H1 (cell line): ENCODE measurements at regions not wholly inside any gene's neighbourhood (a gene's known extent, or its start where the extent isn't known, plus 50 kb on each side); places are given as distances from the start of the nearest gene placed in this dataset.

Experiments used
- CTCF ChIA-PET: fragments of 300-600 bp; sonication (Branson Sonifier 250); formaldehyde crosslinking; loops from one replicate; lab custom pipeline; 2021; ENCODE audit not compliant: partially characterized antibody; lab: Charles Lee
- POLR2A ChIA-PET: fragments of 300-600 bp; sonication (Branson Sonifier 250); formaldehyde crosslinking; loops from one replicate; lab custom pipeline; 2021; ENCODE audit warnings: inconsistent platforms; ENCODE audit not compliant: partially characterized antibody; lab: Charles Lee
- DNase-seq, 2 experiments: peaks; one replicate each; pipeline versions ENCODE4 v3.0.0 to v3.0.0-alpha.2; 2010 to 2022; ENCODE audit warnings: low spot score in 2 of 2, low read depth in 1 of 2, mixed read lengths in 1 of 2
- FAIRE-seq: peaks from 2 replicates; lab custom pipeline; 2011; peaks lifted over from hg19 to GRCh38; lab: Jason Lieb, UNC
- H2AFZ ChIP-seq: 2 replicates; pipeline ENCODE4 v1.8.1; 2012; ENCODE audit warnings: low read length, inconsistent platforms
- H2AK5ac ChIP-seq: 2 replicates; pipeline ENCODE4 v1.6.1; 2013; ENCODE audit warnings: low read depth, low read length
- H2BK120ac ChIP-seq: replicated peaks from 2 replicates; pipeline ENCODE3; 2013; ENCODE audit warnings: low read depth, low read length, inconsistent platforms
- H2BK12ac ChIP-seq: 2 replicates; pipeline ENCODE4 v1.6.1; 2013; ENCODE audit warnings: low read depth, low read length
- H2BK15ac ChIP-seq: 2 replicates; pipeline ENCODE4 v1.6.1; 2013; ENCODE audit warnings: low read length
- H2BK20ac ChIP-seq: 2 replicates; pipeline ENCODE4 v1.6.1; 2013; ENCODE audit warnings: low read length
- H2BK5ac ChIP-seq: 2 replicates; pipeline ENCODE4 v1.6.1; 2013; ENCODE audit warnings: low read depth, low read length
- H3K14ac ChIP-seq: 2 replicates; pipeline ENCODE4 v1.6.1; 2013; ENCODE audit warnings: inconsistent platforms; ENCODE audit not compliant: insufficient read length
- H3K18ac ChIP-seq: 2 replicates; pipeline ENCODE4 v1.6.1; 2013; ENCODE audit warnings: low read length; ENCODE audit errors: extremely low read depth
- H3K23ac ChIP-seq: 2 replicates; pipeline ENCODE4 v1.6.1; 2013; ENCODE audit warnings: inconsistent platforms; ENCODE audit not compliant: insufficient read length
- H3K23me2 ChIP-seq: 2 replicates; pipeline ENCODE4 v1.6.1; 2013; ENCODE audit warnings: low read depth, low read length
- H3K27ac ChIP-seq: 2 replicates; pipeline ENCODE4 v1.6.1; 2011; ENCODE audit warnings: low read depth, low read length, inconsistent platforms
- H3K27me3 ChIP-seq, 4 experiments: replicated peaks in 1 of 4; 1 replicate in 1 of 4; 2 replicates in 3 of 4; pipeline versions ENCODE4 v1.6.1 to v1.8.1; 2011 to 2013; ENCODE audit warnings: low read length in 3 of 4, mild to moderate bottlenecking in 3 of 4, inconsistent platforms in 2 of 4, mixed read lengths in 2 of 4, moderate library complexity in 1 of 4; ENCODE audit not compliant: control insufficient read depth in 3 of 4, insufficient read depth in 3 of 4; ENCODE audit errors: extremely low read depth in 1 of 4
- H3K36me3 ChIP-seq, 4 experiments: 2 replicates each; pipeline versions ENCODE4 v1.6.1 to v1.8.1; 2011 to 2013; ENCODE audit warnings: mild to moderate bottlenecking in 4 of 4, low read length in 3 of 4, moderate library complexity in 2 of 4, control low read depth in 1 of 4, inconsistent platforms in 1 of 4; ENCODE audit not compliant: insufficient read depth in 4 of 4, control insufficient read depth in 2 of 4
- H3K4ac ChIP-seq: replicated peaks from 2 replicates; pipeline ENCODE3; 2013; ENCODE audit warnings: low read length, low read depth, mixed read lengths, inconsistent platforms; ENCODE audit not compliant: insufficient read length
- H3K4me1 ChIP-seq, 4 experiments: replicated peaks in 1 of 4; 1 replicate in 1 of 4; 2 replicates in 3 of 4; pipeline versions ENCODE4 v1.6.1 to v1.8.1; 2011 to 2013; ENCODE audit warnings: low read length in 3 of 4, inconsistent platforms in 2 of 4, mixed read lengths in 1 of 4; ENCODE audit not compliant: insufficient read depth in 4 of 4, control insufficient read depth in 3 of 4
- H3K4me2 ChIP-seq, 2 experiments: 2 replicates each; pipeline versions ENCODE4 v1.6.1 to v1.8.1; 2011 to 2013; ENCODE audit warnings: low read depth in 2 of 2, low read length in 2 of 2, control low read depth in 1 of 2, inconsistent platforms in 1 of 2, mild to moderate bottlenecking in 1 of 2; ENCODE audit not compliant: insufficient read depth in 1 of 2
- H3K4me3 ChIP-seq, 4 experiments: fragments of 200-600, 300-600 bp in 1 of 4; sonication (generic), shearing (Covaris generic), sonication (Bioruptor Twin) in 1 of 4; 2 replicates each; pipeline versions ENCODE4 v1.5.1 to v1.8.1; 2011 to 2016; ENCODE audit warnings: low read length in 4 of 4, low read depth in 3 of 4, control low read depth in 2 of 4, inconsistent platforms in 2 of 4, mild to moderate bottlenecking in 2 of 4, mixed read lengths in 1 of 4, moderate library complexity in 1 of 4; ENCODE audit not compliant: insufficient read depth in 2 of 4; ENCODE audit errors: extremely low read depth in 1 of 4
- H3K56ac ChIP-seq: replicated peaks from 2 replicates; pipeline ENCODE3; 2013; ENCODE audit warnings: low read depth, mild to moderate bottlenecking, mixed read lengths, low read length, inconsistent platforms; ENCODE audit not compliant: insufficient read length
- H3K79me1 ChIP-seq: 2 replicates; pipeline ENCODE4 v1.6.1; 2013; ENCODE audit warnings: low read depth, low read length, control low read depth
- H3K79me2 ChIP-seq, 2 experiments: 2 replicates each; pipeline versions ENCODE4 v1.6.1 to v1.8.1; 2012 to 2013; ENCODE audit warnings: low read length in 2 of 2, mild to moderate bottlenecking in 2 of 2, inconsistent platforms in 1 of 2; ENCODE audit not compliant: insufficient read depth in 2 of 2, control insufficient read depth in 1 of 2
- H3K9ac ChIP-seq, 4 experiments: replicated peaks in 1 of 4; 1 replicate in 1 of 4; 2 replicates in 3 of 4; pipeline versions ENCODE4 v1.6.1 to v1.8.1; 2011 to 2013; ENCODE audit warnings: low read depth in 3 of 4, low read length in 3 of 4, control low read depth in 2 of 4, mild to moderate bottlenecking in 2 of 4, moderate library complexity in 2 of 4, inconsistent platforms in 1 of 4; ENCODE audit errors: extremely low read depth in 1 of 4
- H3K9me3 ChIP-seq, 2 experiments: 2 replicates each; pipeline versions ENCODE4 v1.6.1 to v1.8.1; 2012 to 2013; ENCODE audit warnings: mild to moderate bottlenecking in 2 of 2, moderate library complexity in 2 of 2, control low read depth in 1 of 2, inconsistent platforms in 1 of 2, low read depth in 1 of 2, low read length in 1 of 2, mixed read lengths in 1 of 2; ENCODE audit not compliant: insufficient read depth in 2 of 2
- H4K20me1 ChIP-seq, 2 experiments: replicated peaks in 1 of 2; 2 replicates each; pipeline versions ENCODE3 to v1.8.1; 2011 to 2013; ENCODE audit warnings: inconsistent platforms in 2 of 2, low read length in 2 of 2, mild to moderate bottlenecking in 1 of 2; ENCODE audit not compliant: insufficient read depth in 2 of 2, control insufficient read depth in 1 of 2
- H4K5ac ChIP-seq: 2 replicates; pipeline ENCODE4 v1.6.1; 2013; ENCODE audit warnings: low read length, low read depth, mixed read lengths, inconsistent platforms; ENCODE audit not compliant: insufficient read length
- H4K8ac ChIP-seq: 2 replicates; pipeline ENCODE4 v1.8.0; 2013; ENCODE audit warnings: mild to moderate bottlenecking, moderate library complexity, low read length, inconsistent platforms; ENCODE audit not compliant: insufficient read depth; ENCODE audit errors: extremely low read depth
- H4K91ac ChIP-seq: replicated peaks from 2 replicates; pipeline ENCODE3; 2013; ENCODE audit warnings: low read length, mixed read lengths, inconsistent platforms; ENCODE audit not compliant: insufficient read length
- ASH2L ChIP-seq: fragments of 200-600, 300-600 bp; sonication (generic); IDR thresholded peaks from one replicate; pipeline ENCODE4 v1.7.1; 2017; ENCODE audit warnings: low read length
- CTBP2 ChIP-seq: IDR thresholded peaks from 2 replicates; pipeline ENCODE4 v1.7.0; 2011; ENCODE audit warnings: borderline replicate concordance, mild to moderate bottlenecking, moderate library complexity, mixed read lengths, low read length; ENCODE audit not compliant: insufficient read depth, insufficient read length
- GABPA ChIP-seq: IDR thresholded peaks from 2 replicates; pipeline ENCODE4 v1.6.1; 2011; ENCODE audit warnings: mild to moderate bottlenecking, low read length, moderate library complexity, borderline replicate concordance; ENCODE audit not compliant: insufficient read depth
- GTF2F1 ChIP-seq: IDR thresholded peaks from 2 replicates; pipeline ENCODE4 v1.6.1; 2012; ENCODE audit warnings: low read depth, low read length, improper control_type of control experiment, borderline replicate concordance
- JUN ChIP-seq: IDR thresholded peaks from 2 replicates; pipeline ENCODE4 v1.6.1; 2011; ENCODE audit warnings: low read depth, mild to moderate bottlenecking, improper control_type of control experiment, low read length
- POU5F1 ChIP-seq: IDR thresholded peaks from 2 replicates; pipeline ENCODE4 v1.6.1; 2011; ENCODE audit warnings: low read depth, mild to moderate bottlenecking, low read length, moderate library complexity
- RFX5 ChIP-seq: IDR thresholded peaks from 2 replicates; pipeline ENCODE4 v1.6.1; 2011; ENCODE audit warnings: low read depth, low read length, improper control_type of control experiment, borderline replicate concordance
- SAP30 ChIP-seq: fragments of 300-600 bp; sonication (generic); IDR thresholded peaks from 2 replicates; pipeline ENCODE4 v1.7.1; 2012; ENCODE audit warnings: low read length, moderate library complexity, mild to moderate bottlenecking, inconsistent platforms; ENCODE audit not compliant: insufficient read depth, insufficient replicate concordance
- SP1 ChIP-seq: IDR thresholded peaks from 2 replicates; pipeline ENCODE4 v1.6.1; 2011; ENCODE audit warnings: low read depth, low read length
- TBP ChIP-seq: IDR thresholded peaks from 2 replicates; pipeline ENCODE4 v1.6.1; 2011; ENCODE audit warnings: low read depth, low read length, improper control_type of control experiment
- WGBS, 2 experiments: shearing (Covaris generic) in 1 of 2; methylation state at CpG; one replicate each; pipeline versions ENCODE4 v1.1.6 to v1.1.7; 2013 to 2015; ENCODE audit warnings: low lambda C conversion rate in 2 of 2, mixed read lengths in 2 of 2, inconsistent platforms in 1 of 2, low coverage in 1 of 2, missing lambda C conversion rate in 1 of 2; ENCODE audit not compliant: insufficient replicate concordance in 2 of 2, insufficient coverage in 1 of 2, insufficient read length in 1 of 2; ENCODE audit errors: extremely low coverage in 1 of 2, missing lambda C conversion rate in 1 of 2; 5-methylcytosine and 5-hydroxymethylcytosine counted together
- TF ChIP-seq, protein P1 (sequence below): IDR thresholded peaks from 2 replicates; pipeline ENCODE4 v1.6.1; 2012; ENCODE audit warnings: low read length, inconsistent platforms
- TF ChIP-seq, protein P2 (sequence below): IDR thresholded peaks from 2 replicates; pipeline ENCODE4 v1.6.1; 2012; ENCODE audit warnings: inconsistent platforms

DNA sequence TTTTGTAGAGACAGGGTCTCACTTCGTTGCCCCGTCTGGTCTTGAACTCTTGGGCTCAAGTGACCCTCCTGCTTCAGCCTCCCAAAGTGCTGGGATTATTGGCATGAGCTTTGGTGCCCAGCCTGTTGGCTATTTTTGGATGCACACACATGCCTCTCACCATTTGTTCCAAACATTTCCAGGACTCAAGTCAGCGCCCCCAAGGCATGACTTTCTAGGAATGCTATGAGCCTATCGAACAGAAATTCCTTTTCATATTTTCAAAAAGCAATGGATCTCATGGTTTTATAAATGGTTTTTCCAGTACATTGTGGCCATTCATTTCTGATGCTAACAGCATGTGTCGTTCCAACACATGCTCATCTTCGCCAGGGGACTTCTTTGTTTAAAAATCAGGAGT is 119.3 kb upstream of the NAA20 start:
- FAIRE-seq (no peak), DNase-seq (no peak)
- Histone ChIP-seq H3K4me1 (no peaks in the 10 kb centered on the region), H3K4me2 (no peak overlapping the region), H3K79me2 (no peaks in the 10 kb centered on the region), H2BK20ac (no peak overlapping the region), H4K8ac (no peak overlapping the region), H2AK5ac (no peak overlapping the region), H3K4ac (no peak overlapping the region), H4K20me1 (no peaks in the 10 kb centered on the region), H3K18ac (no peak overlapping the region), H2BK120ac (no peak overlapping the region), H3K9me3 (peaks cover 0 to 4% of the 10 kb centered on the region in 2 experiments; a peak in 2 of 4 replicates), H3K56ac (no peak overlapping the region), H4K5ac (no peak overlapping the region), H4K91ac (no peak overlapping the region), H3K23me2 (0 out of 2 replicates have a peak, but pooled peaks cover 2% of the 10 kb centered on the region), H3K79me1 (no peaks in the 10 kb centered on the region), H3K9ac (no peak overlapping the region), H3K23ac (no peak overlapping the region), H3K27ac (no peak overlapping the region), H2AFZ (no peak overlapping the region), H3K4me3 (no peak overlapping the region), H3K36me3 (no peaks in the 10 kb centered on the region), H2BK12ac (no peak overlapping the region), H3K27me3 (no peaks in the 10 kb centered on the region), H3K14ac (no peak overlapping the region), H2BK5ac (no peak overlapping the region), H2BK15ac (no peak overlapping the region)
- CTCF ChIA-PET: interaction anchor here (0.9 to 1.0 kb wide), 3 partner anchors 10 to 26 kb away, joined by 3 read pairs; no protein-coding TSS in a partner anchor
- WGBS, 2 experiments: 92% methylated on average over 6 of the region's 6 CpGs; no CpG with 5 or more reads in 1 of the 2 experiments
- POLR2A ChIA-PET: no interaction called here
- no peak for TF ChIP-seq RFX5
- TF ChIP-seq SP1: no peak
- TF ChIP-seq, protein P1, sequence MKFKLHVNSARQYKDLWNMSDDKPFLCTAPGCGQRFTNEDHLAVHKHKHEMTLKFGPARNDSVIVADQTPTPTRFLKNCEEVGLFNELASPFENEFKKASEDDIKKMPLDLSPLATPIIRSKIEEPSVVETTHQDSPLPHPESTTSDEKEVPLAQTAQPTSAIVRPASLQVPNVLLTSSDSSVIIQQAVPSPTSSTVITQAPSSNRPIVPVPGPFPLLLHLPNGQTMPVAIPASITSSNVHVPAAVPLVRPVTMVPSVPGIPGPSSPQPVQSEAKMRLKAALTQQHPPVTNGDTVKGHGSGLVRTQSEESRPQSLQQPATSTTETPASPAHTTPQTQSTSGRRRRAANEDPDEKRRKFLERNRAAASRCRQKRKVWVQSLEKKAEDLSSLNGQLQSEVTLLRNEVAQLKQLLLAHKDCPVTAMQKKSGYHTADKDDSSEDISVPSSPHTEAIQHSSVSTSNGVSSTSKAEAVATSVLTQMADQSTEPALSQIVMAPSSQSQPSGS: no peak
- no peak for TF ChIP-seq ASH2L
- no peak for TF ChIP-seq SAP30
- TF ChIP-seq TBP: no peak
- no peak for TF ChIP-seq POU5F1
- TF ChIP-seq, protein P2, sequence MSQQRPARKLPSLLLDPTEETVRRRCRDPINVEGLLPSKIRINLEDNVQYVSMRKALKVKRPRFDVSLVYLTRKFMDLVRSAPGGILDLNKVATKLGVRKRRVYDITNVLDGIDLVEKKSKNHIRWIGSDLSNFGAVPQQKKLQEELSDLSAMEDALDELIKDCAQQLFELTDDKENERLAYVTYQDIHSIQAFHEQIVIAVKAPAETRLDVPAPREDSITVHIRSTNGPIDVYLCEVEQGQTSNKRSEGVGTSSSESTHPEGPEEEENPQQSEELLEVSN: no peak
- no peak for TF ChIP-seq JUN
- no peak for TF ChIP-seq CTBP2
- TF ChIP-seq GTF2F1: no peak
- TF ChIP-seq GABPA: no peak
